ENCODE measurements at regions not wholly inside any gene's neighbourhood (a gene's known extent, or its start where the extent isn't known, plus 50 kb on each side); places are given as distances from the start of the nearest gene placed in this dataset.
"Not testable (repeated sequence)": the region's sequence is repeated elsewhere in the genome, so short reads cannot be mapped to it uniquely, and the experiment has no call there.

GRCh38 chr18:66235206-66235605 lies 368.7 kb downstream of the CDH19 start:
- Histone ChIP-seq H3K4me1 (no peaks in the 10 kb centered on the region), H3K4me3 (no peak overlapping the region), H3K27ac (no peak overlapping the region), H3K27me3 (no peaks in the 10 kb centered on the region), H3K9me3 (no peaks in the 10 kb centered on the region), H3K36me3 (no peaks in the 10 kb centered on the region)
- intact Hi-C loops (cut with DNase I) = no loop called here
- no peak for ATAC-seq
- TF ChIP-seq CTCF (IDR thresholded peaks at IDR 0.05) = no peak
- DNase-seq = no peak

GRCh38 chr18:66226782-66227181 lies 377.1 kb downstream of the CDH19 start:
- no peak for DNase-seq
- no peak for TF ChIP-seq CTCF (IDR thresholded peaks at IDR 0.05)
- ATAC-seq = peak; percentile 87

GRCh38 chr18:66223317-66223716 lies 380.6 kb downstream of the CDH19 start:
- DNase-seq; H3K9me3 ChIP-seq; intact Hi-C loops (cut with DNase I): not testable (repeated sequence)

More at GRCh38 chr18:66226782-66227181, 377.1 kb downstream of the CDH19 start:
- H3K4me3 ChIP-seq = no peak overlapping the region
- H3K27me3 ChIP-seq = no peaks in the 10 kb centered on the region
- H3K36me3 ChIP-seq = no peaks in the 10 kb centered on the region
- intact Hi-C loops (cut with DNase I) = no loop called here
- H3K9me3 ChIP-seq = no peaks in the 10 kb centered on the region
- H3K27ac ChIP-seq = no peak overlapping the region
- no peaks in the 10 kb centered on the region for H3K4me1 ChIP-seq

GRCh38 chr18:66222174-66222573 lies 381.7 kb downstream of the CDH19 start:
- Histone ChIP-seq H3K4me1 (no peaks in the 10 kb centered on the region), H3K4me3 (no peak overlapping the region), H3K9me3 (no peaks in the 10 kb centered on the region), H3K27me3 (no peaks in the 10 kb centered on the region), H3K27ac (no peak overlapping the region), H3K36me3 (no peaks in the 10 kb centered on the region)
- ATAC-seq (no peak), DNase-seq (no peak)
- no peak for TF ChIP-seq CTCF (IDR thresholded peaks at IDR 0.05)
- intact Hi-C loops (cut with DNase I) = no loop called here

More at GRCh38 chr18:66223317-66223716, 380.6 kb downstream of the CDH19 start:
- H3K27ac ChIP-seq, H3K4me1 ChIP-seq, H3K27me3 ChIP-seq, H3K36me3 ChIP-seq, H3K4me3 ChIP-seq, ATAC-seq: not testable (repeated sequence)

GRCh38 chr18:66219817-66220216 lies 384.1 kb downstream of the CDH19 start:
- Histone ChIP-seq H3K36me3 (no peaks in the 10 kb centered on the region), H3K4me1 (no peaks in the 10 kb centered on the region), H3K9me3 (no peaks in the 10 kb centered on the region), H3K4me3 (no peak overlapping the region), H3K27ac (no peak overlapping the region), H3K27me3 (no peaks in the 10 kb centered on the region)
- ATAC-seq (no peak), DNase-seq (no peak)
- TF ChIP-seq CTCF (IDR thresholded peaks at IDR 0.05) = no peak
- intact Hi-C loops (cut with DNase I) = no loop called here

- TF ChIP-seq CTCF (IDR thresholded peaks at IDR 0.05) = no peak
- ATAC-seq (no peak), DNase-seq (no peak)
- Histone ChIP-seq H3K27me3 (no peaks in the 10 kb centered on the region), H3K9me3 (no peaks in the 10 kb centered on the region), H3K27ac (no peak overlapping the region), H3K36me3 (no peaks in the 10 kb centered on the region), H3K4me3 (no peak overlapping the region), H3K4me1 (no peaks in the 10 kb centered on the region)
- intact Hi-C loops (cut with DNase I) = no loop called here
These were observed 392.1 kb downstream of the CDH19 start for GRCh38 chr18:66211749-66212148.

All from upper lobe of right lung (tissue), 1 donor.